Upper lobe of right lung (tissue), 1 donor: ENCODE measurements at regions not wholly inside any gene's neighbourhood (a gene's known extent, or its start where the extent isn't known, plus 50 kb on each side); places are given as distances from the start of the nearest gene placed in this dataset.

Experiments
- ATAC-seq: fragments of 200-7000 bp; cut with Tn5 transposase; one replicate; pipeline ENCODE4 v1.9.1; 2020; ENCODE audit warnings: mild to moderate bottlenecking, moderate library complexity
- DNase-seq: peaks from one replicate; pipeline ENCODE4 v3.0.0-alpha.2; 2020
- H3K27ac ChIP-seq: fragments of 200-600 bp; one replicate; pipeline ENCODE4 v1.8.0; 2022
- H3K27me3 ChIP-seq: fragments of 200-600 bp; one replicate; pipeline ENCODE4 v1.8.0; 2022; ENCODE audit warnings: mild to moderate bottlenecking
- H3K36me3 ChIP-seq: fragments of 200-600 bp; one replicate; pipeline ENCODE4 v1.8.0; 2022
- H3K4me1 ChIP-seq: fragments of 200-600 bp; one replicate; pipeline ENCODE4 v1.8.0; 2022
- H3K4me3 ChIP-seq: fragments of 200-600 bp; one replicate; pipeline ENCODE4 v1.8.0; 2022; ENCODE audit warnings: mild to moderate bottlenecking
- H3K9me3 ChIP-seq: fragments of 200-600 bp; one replicate; pipeline ENCODE4 v1.8.0; 2022
- intact Hi-C: fragments of 100-400 bp; cut with DNase I; formaldehyde crosslinking; loops from one replicate; pipeline ENCODE4 v1.11.0; 2022
- TF ChIP-seq, protein P1 (sequence below): fragments of 200-600 bp; IDR thresholded peaks from one replicate; pipeline ENCODE4 v1.8.0; 2022; ENCODE audit warnings: antibody characterized with exemption
- donor health status: DM: no; HTN: yes; CAD: no; lungs with severe emphysema.

DNA sequence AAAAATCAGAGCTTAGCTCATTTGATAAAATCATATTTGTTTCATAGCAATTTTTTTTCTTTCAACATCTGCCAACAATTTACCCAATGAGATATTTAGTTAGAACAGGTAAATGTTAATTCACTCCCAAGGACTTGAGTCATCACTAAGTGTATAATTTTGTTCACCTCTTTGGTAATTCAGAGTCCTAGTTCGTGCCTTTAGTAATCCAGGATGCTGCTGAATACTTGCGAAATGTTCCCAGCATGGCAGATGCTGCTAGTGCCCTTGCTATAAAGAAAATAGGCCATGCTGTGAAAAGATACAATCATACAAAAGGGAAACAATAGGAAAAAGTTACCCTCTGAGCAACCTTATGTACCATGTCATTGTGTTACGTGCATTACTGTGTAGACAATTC, 210.5 kb downstream of the CSNK1G3 start:
- no peaks in the 10 kb centered on the region for H3K4me1 ChIP-seq
- DNase-seq (no peak), ATAC-seq (no peak)
- H3K36me3 ChIP-seq: no peaks in the 10 kb centered on the region
- intact Hi-C loops: no loop called here
- H3K27me3 ChIP-seq: no peaks in the 10 kb centered on the region
- H3K9me3 ChIP-seq: peaks cover 9% of the 10 kb centered on the region
- TF ChIP-seq, protein P1, sequence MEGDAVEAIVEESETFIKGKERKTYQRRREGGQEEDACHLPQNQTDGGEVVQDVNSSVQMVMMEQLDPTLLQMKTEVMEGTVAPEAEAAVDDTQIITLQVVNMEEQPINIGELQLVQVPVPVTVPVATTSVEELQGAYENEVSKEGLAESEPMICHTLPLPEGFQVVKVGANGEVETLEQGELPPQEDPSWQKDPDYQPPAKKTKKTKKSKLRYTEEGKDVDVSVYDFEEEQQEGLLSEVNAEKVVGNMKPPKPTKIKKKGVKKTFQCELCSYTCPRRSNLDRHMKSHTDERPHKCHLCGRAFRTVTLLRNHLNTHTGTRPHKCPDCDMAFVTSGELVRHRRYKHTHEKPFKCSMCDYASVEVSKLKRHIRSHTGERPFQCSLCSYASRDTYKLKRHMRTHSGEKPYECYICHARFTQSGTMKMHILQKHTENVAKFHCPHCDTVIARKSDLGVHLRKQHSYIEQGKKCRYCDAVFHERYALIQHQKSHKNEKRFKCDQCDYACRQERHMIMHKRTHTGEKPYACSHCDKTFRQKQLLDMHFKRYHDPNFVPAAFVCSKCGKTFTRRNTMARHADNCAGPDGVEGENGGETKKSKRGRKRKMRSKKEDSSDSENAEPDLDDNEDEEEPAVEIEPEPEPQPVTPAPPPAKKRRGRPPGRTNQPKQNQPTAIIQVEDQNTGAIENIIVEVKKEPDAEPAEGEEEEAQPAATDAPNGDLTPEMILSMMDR: no peak
- H3K27ac ChIP-seq: no peak overlapping the region
- H3K4me3 ChIP-seq: no peak overlapping the region

DNA sequence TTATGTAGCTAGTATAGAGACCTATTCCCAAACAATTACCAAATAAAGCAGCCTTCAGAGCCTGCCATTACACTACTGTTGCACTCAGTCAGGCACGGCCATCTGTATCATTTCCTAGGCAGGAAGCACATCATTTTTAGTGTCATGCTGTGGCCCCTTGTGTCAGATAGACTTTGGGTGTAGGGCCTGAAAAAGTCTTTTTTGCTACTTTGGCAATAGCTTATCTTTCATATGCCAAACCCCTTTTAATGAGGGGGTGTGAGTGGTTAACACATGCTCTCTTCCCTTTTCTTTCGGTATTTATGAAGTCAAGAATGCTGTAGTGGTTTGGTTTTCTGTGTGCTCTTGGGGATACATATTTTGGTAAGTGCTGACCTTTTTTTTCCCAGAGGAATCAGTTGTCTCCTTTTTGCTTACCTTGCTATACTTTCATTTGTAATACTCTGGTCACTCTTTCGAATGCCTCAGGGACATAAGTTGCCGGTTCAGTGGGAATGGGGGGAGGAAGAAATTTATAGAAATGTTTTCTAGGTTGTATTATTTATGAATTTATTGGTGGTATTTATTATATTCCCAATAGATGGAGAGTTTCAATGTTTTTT, 209.8 kb downstream of the CSNK1G3 start:
- TF ChIP-seq, protein P1: no peak
- ATAC-seq (no peak), DNase-seq (no peak)
- Histone ChIP-seq H3K27me3 (no peaks in the 10 kb centered on the region), H3K36me3 (no peaks in the 10 kb centered on the region), H3K27ac (no peak overlapping the region), H3K4me1 (no peaks in the 10 kb centered on the region), H3K9me3 (peaks cover 3% of the 10 kb centered on the region), H3K4me3 (no peak overlapping the region)
- intact Hi-C loops: no loop called here

DNA sequence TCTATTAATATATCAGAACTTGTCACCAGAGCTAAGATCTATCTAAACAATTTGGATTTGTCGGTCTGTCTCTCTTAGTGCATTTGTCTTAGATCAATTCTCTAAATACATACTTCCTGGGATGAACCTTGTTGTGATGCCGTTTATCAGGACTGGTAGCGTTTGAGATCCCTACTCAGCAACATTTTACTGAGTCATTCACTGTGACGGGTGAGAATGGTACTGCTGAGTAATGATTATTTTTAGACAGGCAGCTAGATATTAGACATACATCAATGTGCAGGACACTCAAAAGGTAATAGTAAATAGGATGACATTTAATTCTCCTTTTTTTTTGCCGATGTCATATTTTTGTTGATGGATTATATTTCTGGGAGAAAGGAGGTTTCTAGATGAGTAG, 209.0 kb downstream of the CSNK1G3 start:
- ATAC-seq (no peak), DNase-seq (no peak)
- Histone ChIP-seq H3K27me3 (no peaks in the 10 kb centered on the region), H3K36me3 (no peaks in the 10 kb centered on the region), H3K4me3 (no peak overlapping the region), H3K4me1 (no peaks in the 10 kb centered on the region), H3K27ac (no peak overlapping the region), H3K9me3 (no peaks in the 10 kb centered on the region)
- TF ChIP-seq, protein P1: no peak
- intact Hi-C loops: no loop called here

DNA sequence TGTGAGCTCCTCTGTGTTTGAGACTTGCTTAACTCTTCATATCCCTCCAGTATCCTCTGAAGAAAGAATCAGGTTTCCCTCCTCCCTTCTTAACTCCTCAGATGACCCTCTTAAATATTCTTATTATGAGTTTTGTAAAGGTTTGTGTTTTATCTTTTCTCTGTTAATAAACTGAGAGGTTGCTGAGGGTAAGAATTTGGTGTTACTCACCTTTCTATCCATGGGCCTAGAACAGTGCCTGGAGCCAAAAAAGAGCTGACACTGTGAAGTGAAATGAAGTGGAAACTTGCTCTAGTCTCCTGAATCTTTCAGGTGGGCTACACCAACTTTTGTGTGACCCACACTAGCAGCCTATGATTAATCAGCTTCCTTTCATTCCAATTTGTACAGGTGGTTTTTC, 208.4 kb downstream of the CSNK1G3 start:
- no peak overlapping the region for H3K4me3 ChIP-seq
- DNase-seq: no peak
- TF ChIP-seq, protein P1: no peak
- ATAC-seq: no peak
- H3K4me1 ChIP-seq: no peaks in the 10 kb centered on the region
- H3K27ac ChIP-seq: no peak overlapping the region
- no peaks in the 10 kb centered on the region for H3K9me3 ChIP-seq
- H3K36me3 ChIP-seq: no peaks in the 10 kb centered on the region
- intact Hi-C loops: no loop called here
- no peaks in the 10 kb centered on the region for H3K27me3 ChIP-seq

DNA sequence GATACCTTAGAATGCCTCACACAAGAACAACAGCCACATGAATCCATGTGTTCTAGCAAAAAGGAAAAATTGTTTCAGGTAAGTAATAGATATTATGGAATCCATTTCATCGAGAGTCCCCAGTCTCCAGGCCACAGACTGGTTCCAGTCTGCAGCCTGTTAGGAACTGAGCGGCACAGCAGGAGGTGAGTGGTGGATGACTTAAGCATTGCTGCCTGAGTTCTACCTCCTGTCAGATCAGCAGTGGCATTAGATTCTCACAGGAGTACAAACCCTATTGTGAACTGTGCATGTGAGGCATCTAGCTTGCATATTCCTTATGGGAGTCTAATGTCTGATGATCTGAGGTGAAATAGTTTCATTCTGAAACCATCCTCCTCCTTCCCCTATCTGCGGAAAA, 207.0 kb downstream of the CSNK1G3 start:
- Histone ChIP-seq H3K4me3 (no peak overlapping the region), H3K4me1 (no peaks in the 10 kb centered on the region), H3K27ac (no peak overlapping the region), H3K36me3 (no peaks in the 10 kb centered on the region), H3K9me3 (no peaks in the 10 kb centered on the region), H3K27me3 (no peaks in the 10 kb centered on the region)
- intact Hi-C loops: no loop called here
- ATAC-seq: no peak
- TF ChIP-seq, protein P1: no peak
- no peak for DNase-seq

DNA sequence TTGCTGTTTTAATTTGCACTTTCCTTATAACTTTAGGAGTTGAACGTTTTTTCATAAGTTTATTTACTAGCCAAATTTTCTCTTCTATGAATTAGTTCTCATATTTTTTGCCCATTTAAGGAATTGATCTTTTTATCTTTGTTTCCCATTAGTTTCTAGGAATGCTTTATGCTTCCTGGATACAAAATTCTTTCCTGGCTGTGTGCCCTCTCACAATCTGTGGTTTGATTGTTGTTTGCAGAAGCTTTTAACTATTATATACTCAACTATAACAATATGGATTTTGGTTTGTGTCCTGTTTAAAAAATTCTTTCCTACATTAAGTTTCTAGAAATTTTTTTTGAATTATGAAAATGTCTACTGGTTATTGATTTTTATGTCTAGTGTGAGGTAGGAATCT, 206.3 kb downstream of the CSNK1G3 start:
- ATAC-seq: no peak
- TF ChIP-seq, protein P1: no peak
- Histone ChIP-seq H3K4me1 (no peaks in the 10 kb centered on the region), H3K36me3 (no peaks in the 10 kb centered on the region), H3K4me3 (no peak overlapping the region), H3K27ac (no peak overlapping the region), H3K9me3 (no peaks in the 10 kb centered on the region), H3K27me3 (no peaks in the 10 kb centered on the region)
- intact Hi-C loops: no loop called here
- no peak for DNase-seq
